Fibroblast of mammary gland (primary cell): ENCODE measurements at regions not wholly inside any gene's neighbourhood (a gene's known extent, or its start where the extent isn't known, plus 50 kb on each side); places are given as distances from the start of the nearest gene placed in this dataset.
A peak's percentile ranks its signal among the peaks of the same experiment; 100 is the strongest.

Experiments used
- DNase-seq: peaks from one replicate; pipeline ENCODE4 v3.0.0-alpha.2; 2010; ENCODE audit warnings: low read depth
- H3K4me3 ChIP-seq: 2 replicates; pipeline ENCODE4 v1.5.1; 2011; ENCODE audit warnings: low read depth, mild to moderate bottlenecking, low read length, moderate library complexity; ENCODE audit not compliant: control insufficient read depth
- CTCF ChIP-seq: conservative IDR thresholded peaks from 2 replicates; pipeline ENCODE4 v1.5.1; 2011; ENCODE audit warnings: low read depth, low read length, inconsistent platforms; ENCODE audit not compliant: control insufficient read depth, insufficient read depth

GRCh38 chr9:14031810-14032209 is 282.1 kb downstream of the NFIB start:
- TF ChIP-seq CTCF = no peak
- no peak for DNase-seq
- no peak overlapping the region for H3K4me3 ChIP-seq

GRCh38 chr9:14031060-14031414 is 282.9 kb downstream of the NFIB start:
- TF ChIP-seq CTCF = peak; percentile 27

GRCh38 chr9:14030375-14031059 is 283.4 kb downstream of the NFIB start:
- H3K4me3 ChIP-seq = no peak overlapping the region
- peak; percentile 72 for DNase-seq
- TF ChIP-seq CTCF = no peak

More at GRCh38 chr9:14031060-14031414, 282.9 kb downstream of the NFIB start:
- H3K4me3 ChIP-seq = no peak overlapping the region
- DNase-seq = peak; percentile 72

- DNase-seq = no peak
- H3K4me3 ChIP-seq = no peak overlapping the region
- no peak for TF ChIP-seq CTCF
Observed at GRCh38 chr9:14029806-14030374, 284.1 kb downstream of the NFIB start.

GRCh38 chr9:14027116-14027800 is 286.7 kb downstream of the NFIB start:
- no peak overlapping the region for H3K4me3 ChIP-seq
- no peak for TF ChIP-seq CTCF
- no peak for DNase-seq

GRCh38 chr9:14025741-14026140 is 288.2 kb downstream of the NFIB start:
- TF ChIP-seq CTCF = no peak
- H3K4me3 ChIP-seq = no peak overlapping the region
- no peak for DNase-seq
